MCF 10A (cell line): ENCODE measurements at regions not wholly inside any gene's neighbourhood (a gene's known extent, or its start where the extent isn't known, plus 50 kb on each side); places are given as distances from the start of the nearest gene placed in this dataset.

ENCODE experiments used
- BruUV-seq: library from RNA; stranded (reverse); fragments of 400-500 nt; replicated peaks from 2 replicates; lab custom pipeline; 2021; lab: Mats Ljungman, UMichigan
- CTCF ChIA-PET: fragments of 300-600 bp; sonication (Branson Sonifier 250); formaldehyde crosslinking; extraction: SDS; loops from one replicate; lab custom pipeline; 2021; ENCODE audit warnings: antibody characterized with exemption, inconsistent platforms; lab: Yijun Ruan, JAX
- POLR2A ChIA-PET: fragments of 300-600, 350-650 bp; sonication (Branson Sonifier 250); formaldehyde crosslinking; extraction: SDS; loops from one replicate; lab custom pipeline; 2020; ENCODE audit warnings: antibody characterized with exemption, inconsistent platforms; lab: Yijun Ruan, JAX
- DNase-seq: peaks from one replicate; pipeline ENCODE4 v3.0.0-alpha.2; 2018; ENCODE audit not compliant: unreplicated experiment
- H3K27ac Mint-ChIP-seq: one replicate; pipeline ENCODE4 v1.8.0; 2022; ENCODE audit warnings: mild to moderate bottlenecking, low read depth, mixed read lengths; ENCODE audit not compliant: unreplicated experiment
- H3K27me3 Mint-ChIP-seq: one replicate; pipeline ENCODE4 v1.8.0; 2022; ENCODE audit warnings: mixed read lengths; ENCODE audit not compliant: insufficient read depth, unreplicated experiment
- H3K36me3 Mint-ChIP-seq: one replicate; pipeline ENCODE4 v1.8.0; 2022; ENCODE audit warnings: mild to moderate bottlenecking, moderate library complexity, mixed read lengths; ENCODE audit not compliant: insufficient read depth, unreplicated experiment
- H3K4me1 Mint-ChIP-seq: one replicate; pipeline ENCODE4 v1.8.0; 2022; ENCODE audit warnings: mixed read lengths; ENCODE audit not compliant: insufficient read depth, unreplicated experiment
- H3K4me3 Mint-ChIP-seq: one replicate; pipeline ENCODE4 v1.8.0; 2022; ENCODE audit warnings: mild to moderate bottlenecking, moderate library complexity, mixed read lengths; ENCODE audit not compliant: unreplicated experiment
- H3K9me3 Mint-ChIP-seq: one replicate; pipeline ENCODE4 v1.8.0; 2022; ENCODE audit warnings: mixed read lengths; ENCODE audit not compliant: unreplicated experiment
- intact Hi-C: fragments of 100-400 bp; cut with micrococcal nuclease; formaldehyde crosslinking; loops from 2 replicates; pipeline ENCODE4 v1.14.1; 2022
- TF ChIP-seq, protein P1 (sequence below): fragments of 200-600 bp; IDR thresholded peaks from one replicate; pipeline ENCODE4 v1.8.0; 2022; ENCODE audit warnings: antibody characterized with exemption, mild to moderate bottlenecking; ENCODE audit not compliant: unreplicated experiment

DNA sequence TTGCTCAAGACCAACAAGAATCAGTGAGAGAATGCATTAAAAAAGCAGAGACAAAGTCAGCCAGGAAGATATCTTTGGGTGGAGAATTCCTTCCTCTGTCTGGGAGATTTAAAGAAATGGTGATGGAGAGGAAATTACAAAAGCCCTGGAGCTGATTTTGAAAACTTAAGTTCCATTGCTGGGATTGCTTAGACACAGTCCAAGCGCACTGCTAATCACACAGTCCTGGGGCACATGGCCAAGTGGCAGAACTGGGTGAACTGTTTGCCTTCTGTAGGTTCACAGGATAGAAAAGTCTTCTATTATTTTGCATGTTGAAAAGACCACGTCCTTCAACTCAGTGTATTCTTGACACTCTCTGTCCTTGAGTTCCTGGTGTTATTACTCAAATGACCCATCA lies 284.9 kb upstream of the FBXL7 start:
- no peaks in the 10 kb centered on the region for H3K4me1 Mint-ChIP-seq
- peaks cover 11% of the 10 kb centered on the region for H3K27me3 Mint-ChIP-seq
- no peak overlapping the region for H3K4me3 Mint-ChIP-seq
- no peak for DNase-seq
- TF ChIP-seq, protein P1, sequence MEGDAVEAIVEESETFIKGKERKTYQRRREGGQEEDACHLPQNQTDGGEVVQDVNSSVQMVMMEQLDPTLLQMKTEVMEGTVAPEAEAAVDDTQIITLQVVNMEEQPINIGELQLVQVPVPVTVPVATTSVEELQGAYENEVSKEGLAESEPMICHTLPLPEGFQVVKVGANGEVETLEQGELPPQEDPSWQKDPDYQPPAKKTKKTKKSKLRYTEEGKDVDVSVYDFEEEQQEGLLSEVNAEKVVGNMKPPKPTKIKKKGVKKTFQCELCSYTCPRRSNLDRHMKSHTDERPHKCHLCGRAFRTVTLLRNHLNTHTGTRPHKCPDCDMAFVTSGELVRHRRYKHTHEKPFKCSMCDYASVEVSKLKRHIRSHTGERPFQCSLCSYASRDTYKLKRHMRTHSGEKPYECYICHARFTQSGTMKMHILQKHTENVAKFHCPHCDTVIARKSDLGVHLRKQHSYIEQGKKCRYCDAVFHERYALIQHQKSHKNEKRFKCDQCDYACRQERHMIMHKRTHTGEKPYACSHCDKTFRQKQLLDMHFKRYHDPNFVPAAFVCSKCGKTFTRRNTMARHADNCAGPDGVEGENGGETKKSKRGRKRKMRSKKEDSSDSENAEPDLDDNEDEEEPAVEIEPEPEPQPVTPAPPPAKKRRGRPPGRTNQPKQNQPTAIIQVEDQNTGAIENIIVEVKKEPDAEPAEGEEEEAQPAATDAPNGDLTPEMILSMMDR: no peak
- H3K36me3 Mint-ChIP-seq: no peaks in the 10 kb centered on the region
- no peaks in the 10 kb centered on the region for H3K9me3 Mint-ChIP-seq
- POLR2A ChIA-PET: interaction anchor here (0.6 to 0.8 kb wide), 2 partner anchors 16 to 771 kb away, joined by 3 to 4 read pairs; no protein-coding TSS in a partner anchor
- intact Hi-C loops: no loop called here
- CTCF ChIA-PET: no interaction called here
- no TSS peak for BruUV-seq
- H3K27ac Mint-ChIP-seq: no peak overlapping the region

- no peaks in the 10 kb centered on the region for H3K36me3 Mint-ChIP-seq
- H3K9me3 Mint-ChIP-seq: no peaks in the 10 kb centered on the region
- DNase-seq: no peak
- H3K27me3 Mint-ChIP-seq: peaks cover 11% of the 10 kb centered on the region
- no peaks in the 10 kb centered on the region for H3K4me1 Mint-ChIP-seq
- intact Hi-C loops: no loop called here
- ChIA-PET CTCF (no interaction called here), POLR2A (no interaction called here)
- TF ChIP-seq, protein P1: no peak
- no peak overlapping the region for H3K27ac Mint-ChIP-seq
- no TSS peak for BruUV-seq
- H3K4me3 Mint-ChIP-seq: no peak overlapping the region
These were observed 286.0 kb upstream of the FBXL7 start for GRCh38 chr5:15214010-15214409.

- Mint-ChIP-seq H3K4me1 (no peaks in the 10 kb centered on the region), H3K9me3 (no peaks in the 10 kb centered on the region), H3K4me3 (no peak overlapping the region), H3K27ac (no peak overlapping the region), H3K27me3 (peaks cover 10% of the 10 kb centered on the region), H3K36me3 (no peaks in the 10 kb centered on the region)
- TF ChIP-seq, protein P1: no peak
- DNase-seq: no peak
- intact Hi-C loops: no loop called here
- BruUV-seq: no TSS peak
- POLR2A ChIA-PET: interaction anchor here (0.6 to 0.8 kb wide), 2 partner anchors 627 to 649 kb away, joined by 3 read pairs; no protein-coding TSS in a partner anchor
- CTCF ChIA-PET: interaction anchor here (0.7 to 1.1 kb wide), 2 partner anchors 18 to 120 kb away, joined by 4 read pairs; no protein-coding TSS in a partner anchor
These were observed 290.8 kb upstream of the FBXL7 start for GRCh38 chr5:15209053-15209762.

- Mint-ChIP-seq H3K9me3 (no peaks in the 10 kb centered on the region), H3K4me1 (no peaks in the 10 kb centered on the region), H3K36me3 (no peaks in the 10 kb centered on the region), H3K4me3 (no peak overlapping the region), H3K27me3 (peaks cover 14% of the 10 kb centered on the region), H3K27ac (no peak overlapping the region)
- TF ChIP-seq, protein P1: no peak
- no TSS peak for BruUV-seq
- ChIA-PET CTCF (no interaction called here), POLR2A (no interaction called here)
- no peak for DNase-seq
- intact Hi-C loops: no loop called here
These were observed 293.8 kb upstream of the FBXL7 start for GRCh38 chr5:15206133-15206532.
